Right forelimb (tissue), 1 donor: ENCODE measurements at regions not wholly inside any gene's neighbourhood (a gene's known extent, or its start where the extent isn't known, plus 50 kb on each side); places are given as distances from the start of the nearest gene placed in this dataset.
A peak's percentile ranks its signal among the peaks of the same experiment; 100 is the strongest.

ENCODE experiments used
- DNase-seq: peaks from one replicate; pipeline ENCODE4 v3.0.0-alpha.2; 2018

DNA sequence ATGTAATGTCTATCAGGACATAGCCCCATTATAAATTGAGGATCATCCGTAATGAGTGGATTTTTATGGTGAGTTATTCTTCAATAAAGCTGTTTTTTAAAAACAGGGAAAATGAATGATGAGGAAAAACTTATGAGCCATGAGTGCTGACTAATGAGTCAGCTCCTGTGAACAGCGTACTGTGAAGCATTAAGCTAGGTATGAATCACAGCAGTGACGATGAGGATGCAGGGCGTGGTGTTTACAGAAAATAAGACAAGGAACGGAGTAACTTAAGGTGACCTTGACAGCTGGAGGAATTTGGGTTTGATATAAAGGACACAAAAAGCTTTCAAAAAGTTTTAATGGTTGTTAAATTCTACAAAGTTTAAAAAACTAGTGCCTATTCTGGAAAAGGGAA, 96.3 kb downstream of the FOXF2 start:
- no peak for DNase-seq

DNA sequence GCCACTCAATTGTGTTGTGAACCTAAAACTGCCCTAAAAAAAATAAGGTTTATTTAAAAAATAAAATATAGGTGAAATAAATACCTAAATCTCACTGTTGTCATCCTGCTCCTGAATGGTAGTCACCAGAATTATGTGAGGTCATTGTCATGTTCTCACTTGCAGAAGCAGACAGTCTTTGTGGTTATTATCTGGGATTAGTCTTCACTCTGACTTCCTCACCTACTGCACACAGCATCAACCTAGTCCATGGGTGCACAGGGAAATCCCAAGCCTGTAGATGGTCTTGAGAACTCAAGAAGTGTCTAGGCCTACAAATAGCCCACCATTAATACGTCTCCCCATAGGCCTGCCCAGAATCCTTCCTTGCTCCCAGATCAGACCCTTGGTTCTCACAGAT, 97.0 kb downstream of the FOXF2 start:
- no peak for DNase-seq

DNA sequence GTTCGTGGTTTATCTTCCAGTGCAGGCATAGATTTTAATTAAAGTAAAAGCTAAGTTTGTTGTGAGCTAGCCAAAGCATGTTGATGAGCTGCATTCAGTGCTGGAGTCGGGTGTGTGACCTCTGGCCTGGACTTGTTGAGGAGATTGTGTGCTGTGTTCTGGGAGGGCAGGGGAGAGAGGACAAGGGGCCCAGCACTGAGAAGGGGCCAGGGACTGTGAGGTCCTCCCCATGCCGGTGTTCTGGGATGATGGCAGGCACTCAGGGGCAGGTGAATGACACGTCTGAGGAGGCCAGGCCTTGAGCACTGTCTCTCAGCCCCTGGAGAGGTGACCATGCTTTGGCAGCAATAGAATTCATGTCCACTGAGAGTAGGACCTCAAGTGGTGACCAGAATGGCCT, 97.9 kb downstream of the FOXF2 start:
- DNase-seq: no peak

GRCh38 chr6:1491025-1491424, 101.6 kb downstream of the FOXF2 start:
- DNase-seq: no peak

GRCh38 chr6:1491591-1492319, 102.4 kb downstream of the FOXF2 start:
- peak; percentile 58 for DNase-seq

- no peak for DNase-seq
Measured at GRCh38 chr6:1494671-1495070, 105.3 kb downstream of the FOXF2 start.

DNA sequence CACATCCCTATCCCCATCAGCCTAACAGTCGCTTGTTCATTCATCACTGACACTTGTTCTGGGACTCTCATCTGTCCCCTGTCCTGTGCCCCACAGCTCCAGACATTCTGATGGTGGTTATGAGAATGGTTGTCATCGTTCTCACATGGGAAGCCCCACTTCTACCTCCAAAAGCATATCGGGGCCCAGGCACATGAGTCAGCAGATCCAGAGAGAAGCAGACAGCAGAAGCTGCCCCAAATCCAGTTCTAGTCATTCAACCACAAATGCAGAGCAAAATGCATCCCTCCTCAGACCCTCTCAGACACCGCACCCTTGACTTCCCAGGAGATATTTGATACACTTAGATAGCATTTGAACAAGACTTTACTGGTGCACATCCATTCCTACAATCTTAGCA, 106.0 kb downstream of the FOXF2 start:
- DNase-seq: no peak

- DNase-seq: no peak
Measured at GRCh38 chr6:1496092-1496491, 106.7 kb downstream of the FOXF2 start.

- DNase-seq: peak; percentile 60
Measured at GRCh38 chr6:1496836-1497760, 107.7 kb downstream of the FOXF2 start.

DNA sequence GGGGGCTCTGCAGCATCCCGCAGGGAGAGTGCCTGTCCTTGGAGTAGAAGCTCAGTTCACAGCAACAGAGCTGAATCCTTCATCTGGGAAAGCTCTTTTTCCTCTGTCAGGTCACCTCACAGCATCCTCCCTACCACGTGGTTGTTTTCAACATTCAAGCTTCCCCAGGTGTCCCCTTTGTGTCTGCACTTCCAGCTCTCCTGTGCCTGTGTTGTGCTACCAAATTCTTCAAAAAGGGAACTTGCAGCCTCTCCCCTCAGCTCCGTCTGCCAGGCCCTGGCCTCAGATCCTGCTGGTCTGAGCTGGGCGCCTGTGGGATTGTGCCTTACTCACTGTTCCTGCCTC, 108.4 kb downstream of the FOXF2 start:
- DNase-seq: no peak

GRCh38 chr6:1498491-1499113, 109.2 kb downstream of the FOXF2 start:
- DNase-seq: no peak

- peak; percentile 71 for DNase-seq
Measured at GRCh38 chr6:1499777-1500176, 109.9 kb upstream of the FOXC1 start.

- no peak for DNase-seq
Measured at GRCh38 chr6:1500913-1501312, 108.8 kb upstream of the FOXC1 start.

GRCh38 chr6:1502041-1502440, 107.7 kb upstream of the FOXC1 start:
- no peak for DNase-seq

DNA sequence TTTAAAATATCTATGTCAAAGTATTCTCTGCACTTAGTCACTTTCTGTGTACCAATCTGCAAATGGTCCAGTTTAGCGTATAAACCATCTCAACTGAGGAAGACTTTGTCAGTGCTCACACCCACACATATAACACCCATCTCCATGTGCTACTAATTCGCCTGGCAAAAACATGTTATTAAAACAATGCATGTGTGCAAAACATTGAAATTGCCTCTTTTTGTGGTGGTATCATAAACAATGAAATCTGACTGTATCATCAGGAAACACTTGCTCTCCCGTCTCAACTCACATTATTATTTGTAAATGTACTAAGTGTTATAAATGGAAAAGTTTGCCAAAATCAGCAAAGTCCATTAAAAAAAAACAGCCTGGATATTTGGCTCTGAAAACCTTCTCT, 105.9 kb upstream of the FOXC1 start:
- DNase-seq: no peak

DNA sequence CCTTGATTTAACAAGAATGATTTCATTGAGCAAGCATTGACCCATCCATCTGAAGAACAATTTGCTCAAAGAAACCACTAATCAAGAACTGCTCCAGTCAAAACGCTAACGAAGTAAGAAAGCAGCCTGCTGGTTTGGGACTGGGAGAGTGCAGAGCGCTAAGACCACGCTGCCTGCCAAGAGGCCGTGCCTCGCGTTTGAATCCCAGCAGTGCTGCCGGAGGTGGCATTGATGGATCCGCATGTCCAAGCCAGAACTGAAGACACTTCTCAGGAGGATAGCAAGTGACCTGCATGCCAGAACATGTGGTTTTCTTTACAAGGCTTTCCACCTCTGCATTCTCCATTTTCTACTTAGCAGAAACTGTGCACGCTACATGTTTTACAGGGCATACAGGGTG, 105.2 kb upstream of the FOXC1 start:
- DNase-seq: no peak

GRCh38 chr6:1507251-1507650, 102.5 kb upstream of the FOXC1 start:
- DNase-seq: no peak

- no peak for DNase-seq
Measured at GRCh38 chr6:1509241-1509640, 100.5 kb upstream of the FOXC1 start.

GRCh38 chr6:1510239-1510638, 99.5 kb upstream of the FOXC1 start:
- no peak for DNase-seq

GRCh38 chr6:1513215-1513780, 96.4 kb upstream of the FOXC1 start:
- no peak for DNase-seq

- no peak for DNase-seq
Measured at GRCh38 chr6:1514078-1514477, 95.6 kb upstream of the FOXC1 start.

GRCh38 chr6:1515280-1515679, 94.4 kb upstream of the FOXC1 start:
- DNase-seq: no peak

DNA sequence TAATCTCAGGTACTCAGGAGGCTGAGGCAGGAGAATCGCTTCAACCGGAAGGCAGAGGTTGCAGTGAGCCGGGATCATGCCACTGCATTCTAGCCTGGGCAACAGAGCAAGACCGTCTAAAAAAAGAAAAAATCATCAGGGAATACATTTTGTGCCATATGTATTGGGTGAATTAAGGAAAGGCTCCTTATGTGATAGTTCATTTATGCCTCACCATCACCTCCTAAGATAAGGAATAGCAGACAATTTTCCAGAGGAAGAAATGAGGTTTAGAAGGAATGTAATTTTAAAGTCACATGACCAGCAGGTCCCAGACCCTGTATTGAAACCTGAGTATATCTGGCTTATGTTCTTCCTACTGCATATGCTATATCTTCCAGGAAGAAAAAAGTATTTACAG, 93.9 kb upstream of the FOXC1 start:
- DNase-seq: no peak
